ENCODE measurements at regions not wholly inside any gene's neighbourhood (a gene's known extent, or its start where the extent isn't known, plus 50 kb on each side); places are given as distances from the start of the nearest gene placed in this dataset.

DNA sequence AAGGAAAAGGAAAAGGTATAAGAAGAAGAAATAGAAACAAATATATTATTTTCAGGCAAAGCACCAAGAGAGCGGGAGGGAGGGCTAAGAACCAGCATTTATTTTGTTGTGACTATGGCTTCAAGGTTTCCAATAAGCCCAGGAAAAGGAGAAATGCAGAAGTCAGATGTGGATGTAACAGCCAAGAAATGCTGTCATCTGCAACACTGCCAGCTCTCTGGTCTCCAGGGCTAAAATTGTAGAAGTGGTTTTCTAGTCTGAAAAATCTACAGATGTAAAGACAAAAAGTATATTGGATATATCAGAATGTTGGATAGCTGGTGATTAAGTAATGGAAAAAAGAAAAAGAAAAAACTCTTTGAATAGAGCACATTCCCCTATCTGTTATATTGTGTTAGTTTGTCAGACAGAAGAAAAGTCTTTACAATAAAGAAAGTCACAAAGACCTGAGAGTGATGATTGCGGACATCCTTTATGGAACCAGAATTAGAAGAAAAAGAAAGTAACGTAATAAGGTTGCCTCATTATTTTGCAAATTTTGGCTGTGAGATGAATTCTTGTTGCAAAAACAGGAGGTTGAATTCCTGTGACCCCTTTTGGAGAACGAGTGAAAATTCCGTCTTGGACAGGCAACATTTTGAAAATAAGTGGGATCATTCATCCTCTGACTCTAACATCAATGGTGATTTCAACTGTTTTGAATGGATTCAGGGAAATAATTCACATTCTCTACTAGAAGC lies 938.1 kb downstream of the TTLL7 start:
- Histone ChIP-seq H3K4me3 (ENCODE audit: severe bottlenecking) (no peak overlapping the region), H3K9me3 (ENCODE audit: severe bottlenecking) (no peaks in the 10 kb centered on the region), H3K4me1 (ENCODE audit: insufficient read depth, poor library complexity, severe bottlenecking) (peaks cover 16% of the 10 kb centered on the region), H3K27ac (ENCODE audit: poor library complexity, severe bottlenecking) (no peak overlapping the region), H3K27me3 (ENCODE audit: insufficient read depth, poor library complexity, severe bottlenecking) (no peaks in the 10 kb centered on the region), H3K36me3 (ENCODE audit: low read depth) (no peaks in the 10 kb centered on the region)
- ATAC-seq (ENCODE audit: low read depth), result no peak
- DNase-seq (ENCODE audit: low spot score), result no peak
- TF ChIP-seq, protein P1, sequence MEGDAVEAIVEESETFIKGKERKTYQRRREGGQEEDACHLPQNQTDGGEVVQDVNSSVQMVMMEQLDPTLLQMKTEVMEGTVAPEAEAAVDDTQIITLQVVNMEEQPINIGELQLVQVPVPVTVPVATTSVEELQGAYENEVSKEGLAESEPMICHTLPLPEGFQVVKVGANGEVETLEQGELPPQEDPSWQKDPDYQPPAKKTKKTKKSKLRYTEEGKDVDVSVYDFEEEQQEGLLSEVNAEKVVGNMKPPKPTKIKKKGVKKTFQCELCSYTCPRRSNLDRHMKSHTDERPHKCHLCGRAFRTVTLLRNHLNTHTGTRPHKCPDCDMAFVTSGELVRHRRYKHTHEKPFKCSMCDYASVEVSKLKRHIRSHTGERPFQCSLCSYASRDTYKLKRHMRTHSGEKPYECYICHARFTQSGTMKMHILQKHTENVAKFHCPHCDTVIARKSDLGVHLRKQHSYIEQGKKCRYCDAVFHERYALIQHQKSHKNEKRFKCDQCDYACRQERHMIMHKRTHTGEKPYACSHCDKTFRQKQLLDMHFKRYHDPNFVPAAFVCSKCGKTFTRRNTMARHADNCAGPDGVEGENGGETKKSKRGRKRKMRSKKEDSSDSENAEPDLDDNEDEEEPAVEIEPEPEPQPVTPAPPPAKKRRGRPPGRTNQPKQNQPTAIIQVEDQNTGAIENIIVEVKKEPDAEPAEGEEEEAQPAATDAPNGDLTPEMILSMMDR (IDR thresholded peaks at IDR 0.05; ENCODE audit: poor library complexity, severe bottlenecking), result no peak

DNA sequence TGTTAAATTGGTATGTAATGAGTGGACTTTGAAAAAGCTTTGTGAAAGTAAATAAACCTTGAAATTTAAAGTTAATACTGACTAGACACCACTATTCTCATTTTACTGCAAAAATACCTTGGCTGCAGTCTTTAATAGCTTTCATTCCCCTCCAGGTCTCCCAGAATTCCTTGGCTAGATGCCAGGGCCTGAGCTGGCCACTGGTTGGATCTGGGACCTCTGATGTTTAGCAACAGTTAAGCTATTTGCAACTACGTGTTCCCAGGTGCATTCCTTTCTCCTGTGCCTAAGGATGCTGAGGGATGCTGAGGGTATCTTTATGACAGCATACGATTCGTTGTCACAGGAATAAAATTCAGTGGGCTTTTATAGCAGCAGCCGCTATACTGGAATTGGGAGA lies 938.7 kb downstream of the TTLL7 start:
- ATAC-seq (ENCODE audit: low read depth), result peak; percentile 27; the same call in 1 of the 3 replicates
- peak; percentile 50 for DNase-seq (ENCODE audit: low spot score)
- TF ChIP-seq, protein P1 (IDR thresholded peaks at IDR 0.05; ENCODE audit: poor library complexity, severe bottlenecking), result no peak
- H3K4me3 ChIP-seq (ENCODE audit: severe bottlenecking), result no peak overlapping the region
- no peaks in the 10 kb centered on the region for H3K36me3 ChIP-seq (ENCODE audit: low read depth)
- H3K4me1 ChIP-seq (ENCODE audit: insufficient read depth, poor library complexity, severe bottlenecking), result peaks cover 18% of the 10 kb centered on the region
- H3K27me3 ChIP-seq (ENCODE audit: insufficient read depth, poor library complexity, severe bottlenecking), result no peaks in the 10 kb centered on the region
- H3K27ac ChIP-seq (ENCODE audit: poor library complexity, severe bottlenecking), result no peak overlapping the region
- H3K9me3 ChIP-seq (ENCODE audit: severe bottlenecking), result no peaks in the 10 kb centered on the region

DNA sequence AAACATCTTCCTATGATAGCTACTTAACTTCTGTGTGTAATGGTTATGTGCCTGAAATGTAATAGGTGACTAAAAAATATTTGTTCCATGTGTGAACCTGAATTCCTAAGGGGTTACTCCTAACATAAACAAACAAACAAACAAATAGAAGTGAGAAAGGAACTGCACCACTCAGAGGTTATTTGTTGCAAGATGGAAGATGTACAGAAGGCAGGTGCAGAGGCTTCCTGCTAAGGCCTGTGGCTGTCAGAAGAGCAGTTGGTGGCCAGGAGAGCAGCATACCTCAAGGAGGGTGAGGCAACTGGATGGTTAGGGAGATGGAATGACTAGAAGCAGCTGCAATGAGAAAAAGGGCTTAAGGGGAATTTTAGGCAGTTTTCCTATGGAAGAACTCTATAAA lies 940.6 kb downstream of the TTLL7 start:
- Histone ChIP-seq H3K27ac (ENCODE audit: poor library complexity, severe bottlenecking) (no peak overlapping the region), H3K36me3 (ENCODE audit: low read depth) (no peaks in the 10 kb centered on the region), H3K9me3 (ENCODE audit: severe bottlenecking) (no peaks in the 10 kb centered on the region), H3K4me3 (ENCODE audit: severe bottlenecking) (no peak overlapping the region), H3K27me3 (ENCODE audit: insufficient read depth, poor library complexity, severe bottlenecking) (no peaks in the 10 kb centered on the region), H3K4me1 (ENCODE audit: insufficient read depth, poor library complexity, severe bottlenecking) (peaks cover 14% of the 10 kb centered on the region)
- DNase-seq (ENCODE audit: low spot score) (no peak), ATAC-seq (ENCODE audit: low read depth) (no peak)
- TF ChIP-seq, protein P1 (IDR thresholded peaks at IDR 0.05; ENCODE audit: poor library complexity, severe bottlenecking), result no peak

DNA sequence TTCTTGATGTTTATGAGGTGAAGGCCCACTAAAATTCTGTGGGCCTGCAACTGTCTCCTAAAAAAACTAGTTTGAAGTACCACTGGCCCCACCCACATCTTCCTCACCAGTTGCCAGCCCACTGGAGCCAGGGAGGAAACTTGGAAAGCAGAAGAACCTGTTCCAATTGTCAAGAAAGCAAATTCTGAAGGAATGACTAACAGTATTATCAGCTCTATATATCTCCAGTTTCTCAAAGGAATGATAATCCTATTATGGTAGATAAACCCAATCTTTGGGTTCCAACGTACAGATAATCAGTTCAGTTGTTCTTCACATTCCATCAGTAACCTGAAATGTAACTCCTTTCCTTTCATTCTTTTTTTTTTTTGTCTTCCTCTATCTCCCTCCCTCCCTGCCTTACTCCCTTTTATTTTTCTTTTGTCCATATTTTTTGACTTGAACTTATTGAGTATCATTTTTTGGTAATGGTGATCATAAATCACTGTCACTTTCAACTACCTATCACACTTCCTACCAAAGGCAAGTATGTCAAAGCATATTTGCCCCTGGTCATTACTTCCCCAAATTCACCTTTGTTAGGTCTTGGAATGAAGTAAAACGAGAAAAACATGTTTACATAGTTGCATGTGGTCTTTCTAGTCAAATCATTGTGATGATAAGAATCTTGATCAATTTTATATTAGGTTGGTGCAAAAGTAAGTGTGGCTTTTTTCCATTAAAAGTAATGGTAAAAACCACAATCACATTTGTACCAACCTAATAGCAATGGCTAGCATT lies 943.4 kb downstream of the TTLL7 start:
- DNase-seq (ENCODE audit: low spot score), result no peak
- H3K4me3 ChIP-seq (ENCODE audit: severe bottlenecking), result no peak overlapping the region
- no peaks in the 10 kb centered on the region for H3K36me3 ChIP-seq (ENCODE audit: low read depth)
- H3K4me1 ChIP-seq (ENCODE audit: insufficient read depth, poor library complexity, severe bottlenecking), result peaks cover 14% of the 10 kb centered on the region
- H3K9me3 ChIP-seq (ENCODE audit: severe bottlenecking), result no peaks in the 10 kb centered on the region
- peak; percentile 77 for ATAC-seq (ENCODE audit: low read depth)
- no peaks in the 10 kb centered on the region for H3K27me3 ChIP-seq (ENCODE audit: insufficient read depth, poor library complexity, severe bottlenecking)
- TF ChIP-seq, protein P1 (IDR thresholded peaks at IDR 0.05; ENCODE audit: poor library complexity, severe bottlenecking), result no peak
- H3K27ac ChIP-seq (ENCODE audit: poor library complexity, severe bottlenecking), result peak overlapping the region; percentile 31
